Osteoblast (primary cell): ENCODE measurements at regions not wholly inside any gene's neighbourhood (a gene's known extent, or its start where the extent isn't known, plus 50 kb on each side); places are given as distances from the start of the nearest gene placed in this dataset.

Experiments
- DNase-seq: peaks from one replicate; pipeline ENCODE4 v3.0.0; 2011; ENCODE audit warnings: low spot score, mixed read lengths; ENCODE audit not compliant: insufficient read length; ENCODE audit errors: missing footprints
- H2AFZ ChIP-seq: 2 replicates; pipeline ENCODE4 v1.6.0; 2011; ENCODE audit warnings: mild to moderate bottlenecking, low read length
- H3K27ac ChIP-seq: 2 replicates; pipeline ENCODE4 v1.5.1; 2011; ENCODE audit warnings: mild to moderate bottlenecking, low read depth, low read length, moderate library complexity
- H3K27me3 ChIP-seq: 2 replicates; pipeline ENCODE4 v1.6.0; 2012; ENCODE audit warnings: mild to moderate bottlenecking, control low read depth, inconsistent platforms, low read length, moderate library complexity; ENCODE audit not compliant: insufficient read depth
- H3K36me3 ChIP-seq: 2 replicates; pipeline ENCODE4 v1.5.1; 2011; ENCODE audit warnings: mild to moderate bottlenecking, low read length, control low read depth, moderate library complexity; ENCODE audit not compliant: insufficient read depth
- H3K4me1 ChIP-seq: 2 replicates; pipeline ENCODE4 v1.5.1; 2011; ENCODE audit warnings: mild to moderate bottlenecking, low read length, control low read depth, moderate library complexity; ENCODE audit not compliant: insufficient read depth
- H3K4me2 ChIP-seq: 2 replicates; pipeline ENCODE4 v1.6.0; 2011; ENCODE audit warnings: mild to moderate bottlenecking, low read length; ENCODE audit not compliant: insufficient read depth
- H3K4me3 ChIP-seq: fragments of 200-600 bp; sonication (generic); 3 replicates; pipeline ENCODE4 v1.5.1; 2012; ENCODE audit warnings: mild to moderate bottlenecking, low read length, inconsistent platforms; ENCODE audit not compliant: insufficient read depth
- H3K79me2 ChIP-seq: 2 replicates; pipeline ENCODE4 v1.6.0; 2012; ENCODE audit warnings: mild to moderate bottlenecking, low read length, control low read depth, inconsistent platforms; ENCODE audit not compliant: insufficient read depth
- H3K9me3 ChIP-seq: 2 replicates; pipeline ENCODE4 v1.5.1; 2011; ENCODE audit warnings: low read depth, low read length, control low read depth
- H4K20me1 ChIP-seq: 2 replicates; pipeline ENCODE4 v1.6.0; 2012; ENCODE audit warnings: mild to moderate bottlenecking, low read length, control low read depth; ENCODE audit not compliant: insufficient read depth
- TF ChIP-seq, protein P1 (sequence below): IDR thresholded peaks from 2 replicates; pipeline ENCODE4 v1.5.1; 2011; ENCODE audit warnings: mild to moderate bottlenecking, low read depth, low read length, moderate library complexity; ENCODE audit errors: extremely low read depth

DNA sequence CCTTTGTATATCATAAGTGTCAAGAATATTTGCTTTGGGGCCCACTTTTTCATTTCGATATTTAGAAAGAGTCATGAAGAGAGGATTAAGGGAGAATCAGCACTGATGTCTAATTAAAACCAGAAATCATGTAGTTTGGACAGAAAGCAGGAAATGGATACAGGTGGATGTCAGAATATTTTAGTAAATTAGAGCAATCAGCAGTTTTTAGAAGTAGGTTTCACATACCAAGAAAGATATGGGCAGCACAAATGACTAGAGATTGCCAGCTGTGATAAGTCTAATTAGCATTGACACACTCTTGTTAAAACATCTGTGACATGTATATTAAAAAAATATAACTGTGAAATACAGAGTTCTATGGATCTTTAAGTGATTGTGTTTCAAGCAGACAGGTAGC is 180.8 kb upstream of the POM121L12 start:
- no peaks in the 10 kb centered on the region for H3K27me3 ChIP-seq
- H3K4me1 ChIP-seq: no peaks in the 10 kb centered on the region
- H3K79me2 ChIP-seq: no peaks in the 10 kb centered on the region
- H3K4me2 ChIP-seq: no peak overlapping the region
- TF ChIP-seq, protein P1, sequence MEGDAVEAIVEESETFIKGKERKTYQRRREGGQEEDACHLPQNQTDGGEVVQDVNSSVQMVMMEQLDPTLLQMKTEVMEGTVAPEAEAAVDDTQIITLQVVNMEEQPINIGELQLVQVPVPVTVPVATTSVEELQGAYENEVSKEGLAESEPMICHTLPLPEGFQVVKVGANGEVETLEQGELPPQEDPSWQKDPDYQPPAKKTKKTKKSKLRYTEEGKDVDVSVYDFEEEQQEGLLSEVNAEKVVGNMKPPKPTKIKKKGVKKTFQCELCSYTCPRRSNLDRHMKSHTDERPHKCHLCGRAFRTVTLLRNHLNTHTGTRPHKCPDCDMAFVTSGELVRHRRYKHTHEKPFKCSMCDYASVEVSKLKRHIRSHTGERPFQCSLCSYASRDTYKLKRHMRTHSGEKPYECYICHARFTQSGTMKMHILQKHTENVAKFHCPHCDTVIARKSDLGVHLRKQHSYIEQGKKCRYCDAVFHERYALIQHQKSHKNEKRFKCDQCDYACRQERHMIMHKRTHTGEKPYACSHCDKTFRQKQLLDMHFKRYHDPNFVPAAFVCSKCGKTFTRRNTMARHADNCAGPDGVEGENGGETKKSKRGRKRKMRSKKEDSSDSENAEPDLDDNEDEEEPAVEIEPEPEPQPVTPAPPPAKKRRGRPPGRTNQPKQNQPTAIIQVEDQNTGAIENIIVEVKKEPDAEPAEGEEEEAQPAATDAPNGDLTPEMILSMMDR: no peak
- H2AFZ ChIP-seq: no peak overlapping the region
- no peaks in the 10 kb centered on the region for H3K9me3 ChIP-seq
- H4K20me1 ChIP-seq: no peaks in the 10 kb centered on the region
- no peaks in the 10 kb centered on the region for H3K36me3 ChIP-seq
- no peak overlapping the region for H3K27ac ChIP-seq
- DNase-seq: no peak
- no peak overlapping the region for H3K4me3 ChIP-seq

DNA sequence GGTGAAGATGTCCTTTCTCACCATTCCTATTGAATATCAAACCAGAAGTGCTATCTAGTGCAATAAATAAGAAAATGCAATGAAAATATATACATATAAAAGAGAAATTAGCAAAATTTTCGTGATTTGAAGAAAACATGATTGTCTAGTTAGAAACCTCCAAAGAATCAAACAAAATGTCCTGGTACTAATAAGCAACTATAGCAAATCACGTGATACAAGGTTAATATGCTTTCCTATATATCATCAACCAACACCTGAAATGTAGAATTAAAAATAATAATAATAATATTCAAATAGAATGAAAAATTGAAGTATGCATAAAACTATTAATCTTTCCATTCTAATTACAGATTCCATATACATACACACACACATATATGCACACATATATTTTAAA is 183.9 kb upstream of the POM121L12 start:
- H3K4me1 ChIP-seq: no peaks in the 10 kb centered on the region
- TF ChIP-seq, protein P1: no peak
- no peak overlapping the region for H3K27ac ChIP-seq
- H3K36me3 ChIP-seq: no peaks in the 10 kb centered on the region
- no peak overlapping the region for H2AFZ ChIP-seq
- H4K20me1 ChIP-seq: no peaks in the 10 kb centered on the region
- no peak for DNase-seq
- H3K79me2 ChIP-seq: no peaks in the 10 kb centered on the region
- no peak overlapping the region for H3K4me3 ChIP-seq
- no peak overlapping the region for H3K4me2 ChIP-seq
- H3K27me3 ChIP-seq: no peaks in the 10 kb centered on the region
- H3K9me3 ChIP-seq: no peaks in the 10 kb centered on the region

DNA sequence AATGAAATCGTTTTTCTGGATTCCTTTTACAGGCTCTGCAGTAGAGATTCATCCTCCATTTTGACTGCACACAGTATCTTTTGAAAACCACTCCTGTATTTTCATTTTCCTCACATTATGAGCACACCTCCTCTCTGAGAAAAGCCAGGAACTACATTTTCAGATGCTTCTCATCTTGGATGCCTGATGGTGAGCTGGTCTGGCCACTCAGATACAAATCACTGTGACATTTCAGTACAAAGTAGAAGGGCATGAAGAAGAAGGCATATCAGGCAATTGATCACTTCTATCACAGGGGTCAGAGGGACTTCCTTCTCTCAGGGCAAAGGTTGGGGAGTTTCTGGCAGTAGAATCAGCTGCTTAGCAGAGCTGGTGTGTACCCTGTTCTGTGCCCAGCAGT is 192.0 kb upstream of the POM121L12 start:
- H3K4me2 ChIP-seq: no peak overlapping the region
- H2AFZ ChIP-seq: no peak overlapping the region
- H3K27ac ChIP-seq: no peak overlapping the region
- H3K36me3 ChIP-seq: no peaks in the 10 kb centered on the region
- H3K4me3 ChIP-seq: no peak overlapping the region
- no peaks in the 10 kb centered on the region for H4K20me1 ChIP-seq
- no peak for DNase-seq
- no peaks in the 10 kb centered on the region for H3K79me2 ChIP-seq
- H3K27me3 ChIP-seq: no peaks in the 10 kb centered on the region
- H3K9me3 ChIP-seq: no peaks in the 10 kb centered on the region
- TF ChIP-seq, protein P1: no peak
- no peaks in the 10 kb centered on the region for H3K4me1 ChIP-seq

DNA sequence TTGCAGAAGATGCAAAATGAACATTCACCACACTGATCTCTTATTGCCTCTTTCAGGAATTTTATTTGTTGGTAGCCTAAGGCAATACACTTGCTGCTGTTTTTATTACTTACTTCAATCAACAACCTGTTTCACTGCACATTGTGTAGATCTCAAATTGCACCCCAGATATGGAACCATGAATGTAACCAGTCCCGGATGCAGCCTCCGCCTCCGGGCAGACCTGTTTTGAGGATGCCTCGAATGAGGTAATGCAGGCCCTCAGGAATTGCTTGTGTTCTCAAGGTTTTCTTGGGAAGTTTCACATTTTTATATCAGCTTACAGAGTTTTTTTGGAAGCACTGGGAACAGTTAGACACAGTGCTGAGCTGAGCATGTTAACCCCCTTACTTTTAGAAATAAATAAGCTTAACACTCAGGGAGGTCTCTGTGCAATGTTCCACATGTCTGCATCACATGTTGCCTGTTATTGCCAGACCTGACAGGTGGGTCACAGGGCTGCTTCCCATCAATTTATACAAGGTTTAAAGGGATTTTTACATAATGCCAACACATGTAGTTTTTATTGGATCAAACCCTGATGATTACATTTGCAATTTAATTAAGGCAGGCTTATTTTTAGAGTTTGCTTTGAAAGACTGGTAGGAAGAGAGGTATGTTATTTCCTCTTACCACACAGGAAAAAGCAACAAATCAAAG is 193.1 kb upstream of the POM121L12 start:
- TF ChIP-seq, protein P1: no peak

More for the DNA sequence above, 193.1 kb upstream of the POM121L12 start:
- no peak overlapping the region for H3K4me3 ChIP-seq
- no peak overlapping the region for H2AFZ ChIP-seq
- no peak overlapping the region for H3K4me2 ChIP-seq
- no peaks in the 10 kb centered on the region for H4K20me1 ChIP-seq
- H3K79me2 ChIP-seq: no peaks in the 10 kb centered on the region
- H3K27me3 ChIP-seq: no peaks in the 10 kb centered on the region
- no peaks in the 10 kb centered on the region for H3K4me1 ChIP-seq
- no peaks in the 10 kb centered on the region for H3K9me3 ChIP-seq
- no peak overlapping the region for H3K27ac ChIP-seq
- no peak for DNase-seq
- H3K36me3 ChIP-seq: no peaks in the 10 kb centered on the region
